GM06990 (cell line): ENCODE measurements at regions not wholly inside any gene's neighbourhood (a gene's known extent, or its start where the extent isn't known, plus 50 kb on each side); places are given as distances from the start of the nearest gene placed in this dataset.

Experiments used
- DNase-seq: peaks from one replicate; pipeline ENCODE4 v3.0.0-alpha.2; 2011; ENCODE audit not compliant: insufficient read length; ENCODE audit errors: extremely low read depth
- H3K27me3 ChIP-seq: replicated peaks from 2 replicates; pipeline ENCODE4 v1.6.0; 2011; ENCODE audit warnings: low read length; ENCODE audit not compliant: control insufficient read depth, insufficient read depth
- H3K36me3 ChIP-seq: 2 replicates; pipeline ENCODE4 v1.5.1; 2011; ENCODE audit warnings: low read length; ENCODE audit not compliant: control insufficient read depth, insufficient read depth
- H3K4me3 ChIP-seq: replicated peaks from 2 replicates; pipeline ENCODE4 v1.5.1; 2011; ENCODE audit warnings: low read depth, mild to moderate bottlenecking, control low read depth, low read length
- TF ChIP-seq, protein P1 (sequence below): IDR thresholded peaks from 2 replicates; pipeline ENCODE4 v1.5.1; 2011; ENCODE audit warnings: low read length, control low read depth, mild to moderate bottlenecking, inconsistent platforms; ENCODE audit not compliant: insufficient read depth, poor library complexity, severe bottlenecking

DNA sequence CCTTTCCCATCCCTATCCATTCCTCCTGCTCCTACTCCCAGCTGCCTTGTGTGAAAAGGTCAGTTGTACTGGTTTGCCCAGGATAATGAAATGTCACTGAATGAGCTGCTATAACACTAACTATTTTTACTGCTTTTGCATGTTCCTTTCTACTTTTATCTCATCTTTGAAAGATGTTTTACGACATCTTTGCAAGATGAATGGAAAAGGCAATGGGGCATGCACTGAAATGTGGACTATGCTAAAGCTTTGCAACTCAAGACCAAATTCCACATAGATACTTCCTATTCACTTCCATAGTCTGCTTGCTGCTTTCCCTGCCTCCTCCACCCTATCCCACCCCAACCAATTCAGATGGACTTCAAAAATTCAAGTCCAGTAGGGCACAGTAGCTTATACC, 111.3 kb downstream of the SETD4 start:
- Histone ChIP-seq H3K36me3 (no peaks in the 10 kb centered on the region), H3K27me3 (no peaks in the 10 kb centered on the region; the same call in none of the 2 replicates), H3K4me3 (no peak overlapping the region)
- DNase-seq: no peak
- TF ChIP-seq, protein P1, sequence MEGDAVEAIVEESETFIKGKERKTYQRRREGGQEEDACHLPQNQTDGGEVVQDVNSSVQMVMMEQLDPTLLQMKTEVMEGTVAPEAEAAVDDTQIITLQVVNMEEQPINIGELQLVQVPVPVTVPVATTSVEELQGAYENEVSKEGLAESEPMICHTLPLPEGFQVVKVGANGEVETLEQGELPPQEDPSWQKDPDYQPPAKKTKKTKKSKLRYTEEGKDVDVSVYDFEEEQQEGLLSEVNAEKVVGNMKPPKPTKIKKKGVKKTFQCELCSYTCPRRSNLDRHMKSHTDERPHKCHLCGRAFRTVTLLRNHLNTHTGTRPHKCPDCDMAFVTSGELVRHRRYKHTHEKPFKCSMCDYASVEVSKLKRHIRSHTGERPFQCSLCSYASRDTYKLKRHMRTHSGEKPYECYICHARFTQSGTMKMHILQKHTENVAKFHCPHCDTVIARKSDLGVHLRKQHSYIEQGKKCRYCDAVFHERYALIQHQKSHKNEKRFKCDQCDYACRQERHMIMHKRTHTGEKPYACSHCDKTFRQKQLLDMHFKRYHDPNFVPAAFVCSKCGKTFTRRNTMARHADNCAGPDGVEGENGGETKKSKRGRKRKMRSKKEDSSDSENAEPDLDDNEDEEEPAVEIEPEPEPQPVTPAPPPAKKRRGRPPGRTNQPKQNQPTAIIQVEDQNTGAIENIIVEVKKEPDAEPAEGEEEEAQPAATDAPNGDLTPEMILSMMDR: no peak

DNA sequence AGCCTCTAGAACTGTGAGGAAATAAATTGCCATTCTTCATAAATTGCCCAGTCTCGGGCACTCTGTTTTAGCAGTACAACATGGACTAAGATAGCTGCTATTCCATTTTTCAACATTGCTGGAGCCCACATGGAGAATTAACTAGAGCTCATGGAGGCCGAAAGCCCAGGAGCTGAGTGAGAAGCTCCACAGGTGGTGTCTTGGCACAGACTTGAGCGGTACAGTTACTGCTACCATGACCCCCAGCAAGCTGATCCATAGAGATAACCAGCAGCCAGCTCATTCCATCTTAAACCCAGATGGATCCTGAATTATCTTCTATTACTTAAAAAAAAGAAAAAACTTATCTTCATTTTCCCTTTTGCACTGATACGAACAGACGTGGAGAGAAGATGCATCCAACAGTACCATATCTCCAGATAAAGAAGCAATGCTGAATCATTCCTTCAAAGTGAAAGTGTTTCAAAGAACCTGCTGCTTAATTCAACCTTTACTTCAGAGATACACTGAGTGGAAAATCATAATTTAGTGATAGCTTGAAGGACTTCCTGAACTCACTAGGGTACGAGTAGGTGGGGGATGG, 115.1 kb downstream of the SETD4 start:
- TF ChIP-seq, protein P1: no peak
- DNase-seq: no peak
- H3K27me3 ChIP-seq: no peaks in the 10 kb centered on the region; the same call in none of the 2 replicates
- no peak overlapping the region for H3K4me3 ChIP-seq
- no peaks in the 10 kb centered on the region for H3K36me3 ChIP-seq

DNA sequence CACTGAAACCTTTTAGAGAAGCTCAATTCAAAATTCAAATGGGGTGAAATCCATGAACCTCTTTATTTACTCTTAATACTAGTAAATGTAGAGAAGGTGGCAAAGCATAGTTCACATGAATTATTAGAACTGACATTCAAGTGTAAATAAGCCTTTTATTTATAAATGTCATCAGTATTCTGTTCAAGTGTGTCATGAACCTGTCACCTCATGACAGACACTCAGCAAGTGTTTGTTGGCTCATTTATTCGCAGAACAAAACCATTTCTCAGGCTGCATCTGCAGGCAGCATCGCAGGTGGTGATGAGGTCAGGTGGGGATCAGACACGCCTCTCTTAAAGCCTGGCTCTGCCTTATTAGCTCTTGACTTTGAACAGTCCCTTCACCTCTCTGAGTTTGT, 116.6 kb downstream of the SETD4 start:
- Histone ChIP-seq H3K27me3 (no peaks in the 10 kb centered on the region; the same call in none of the 2 replicates), H3K36me3 (no peaks in the 10 kb centered on the region), H3K4me3 (no peak overlapping the region)
- no peak for DNase-seq
- TF ChIP-seq, protein P1: no peak

DNA sequence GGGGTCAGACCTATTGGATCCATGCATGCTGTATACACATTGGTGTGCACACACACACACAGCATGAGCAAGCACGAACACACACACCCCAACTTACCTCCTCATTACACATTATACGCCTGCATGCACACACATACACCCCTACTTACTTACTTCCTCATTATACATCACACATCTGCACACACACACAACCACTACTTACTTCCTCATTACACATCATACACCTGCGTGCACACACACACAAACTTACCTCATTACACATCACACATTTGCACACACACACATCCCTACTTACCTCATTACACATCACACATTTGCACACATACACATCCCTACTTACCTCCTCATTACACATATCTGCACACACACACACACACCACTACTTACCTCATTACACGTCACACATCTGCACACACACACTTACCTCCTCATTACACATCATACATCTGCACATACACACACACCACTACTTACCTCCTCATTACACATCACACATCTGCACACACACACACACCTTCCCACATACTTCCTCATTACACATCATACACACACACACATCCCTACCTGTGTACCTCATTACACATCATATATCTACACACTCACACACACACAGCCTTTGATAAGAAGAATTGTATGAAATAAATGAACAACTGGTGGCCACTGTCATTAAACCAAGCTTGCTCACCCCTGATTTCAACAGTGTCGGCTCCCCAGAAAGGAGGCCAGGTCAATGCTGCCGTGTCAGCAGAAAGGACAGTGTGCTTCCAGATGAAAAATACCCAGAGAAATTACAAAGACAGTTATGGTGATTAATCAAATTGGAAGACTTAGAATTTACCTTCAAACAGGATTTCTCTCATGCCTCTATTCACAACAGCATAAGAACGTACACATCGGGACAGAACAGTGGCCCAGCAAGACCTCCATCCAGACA, 117.8 kb downstream of the SETD4 start:
- Histone ChIP-seq H3K4me3 (no peak overlapping the region), H3K36me3 (no peaks in the 10 kb centered on the region), H3K27me3 (no peaks in the 10 kb centered on the region; the same call in none of the 2 replicates)
- TF ChIP-seq, protein P1: no peak
- no peak for DNase-seq

DNA sequence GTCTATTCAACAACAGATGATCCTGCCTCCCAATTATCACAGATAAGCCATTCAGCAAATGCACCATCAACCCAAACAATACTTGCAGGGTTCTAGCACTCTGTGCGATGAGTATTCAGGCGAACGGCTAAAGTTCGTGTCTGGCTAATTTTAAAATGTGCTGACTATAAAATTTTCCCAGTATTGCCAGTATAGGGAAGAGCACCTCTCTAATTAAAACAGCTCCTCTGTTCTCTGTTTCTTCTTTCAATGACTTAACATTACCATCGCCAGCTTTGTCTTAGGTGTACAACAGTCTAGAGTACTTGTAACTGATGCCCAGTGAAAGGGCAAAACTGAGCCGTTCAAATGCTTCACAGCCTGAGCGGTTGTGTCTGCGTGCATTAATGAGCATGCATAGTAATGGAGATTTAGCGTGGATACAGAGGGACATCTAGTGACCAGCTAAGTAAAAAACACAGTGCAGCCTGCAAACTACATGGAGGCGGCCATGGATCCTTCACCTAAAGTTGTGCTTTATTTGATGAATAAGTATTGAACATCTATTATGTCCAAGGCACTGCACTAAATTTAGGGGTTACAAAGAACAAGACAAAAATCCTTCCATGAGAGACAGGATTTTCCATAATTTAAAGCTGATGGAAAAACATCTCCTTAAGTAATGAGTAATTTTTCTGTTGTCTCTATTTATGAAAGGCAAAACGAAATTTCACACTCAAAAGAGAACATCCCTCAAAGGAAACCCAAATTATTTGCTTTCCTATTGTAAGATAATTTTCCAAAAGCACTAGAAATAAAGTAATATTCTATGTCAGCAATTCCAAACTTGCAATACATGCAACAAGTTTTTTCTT, 120.0 kb downstream of the SETD4 start:
- no peaks in the 10 kb centered on the region for H3K36me3 ChIP-seq
- TF ChIP-seq, protein P1: peak; percentile 47
- no peak for DNase-seq
- H3K4me3 ChIP-seq: no peak overlapping the region
- H3K27me3 ChIP-seq: no peaks in the 10 kb centered on the region; the same call in 1 of the 2 replicates
